ENCODE measurements at regions not wholly inside any gene's neighbourhood (a gene's known extent, or its start where the extent isn't known, plus 50 kb on each side); places are given as distances from the start of the nearest gene placed in this dataset.

DNA sequence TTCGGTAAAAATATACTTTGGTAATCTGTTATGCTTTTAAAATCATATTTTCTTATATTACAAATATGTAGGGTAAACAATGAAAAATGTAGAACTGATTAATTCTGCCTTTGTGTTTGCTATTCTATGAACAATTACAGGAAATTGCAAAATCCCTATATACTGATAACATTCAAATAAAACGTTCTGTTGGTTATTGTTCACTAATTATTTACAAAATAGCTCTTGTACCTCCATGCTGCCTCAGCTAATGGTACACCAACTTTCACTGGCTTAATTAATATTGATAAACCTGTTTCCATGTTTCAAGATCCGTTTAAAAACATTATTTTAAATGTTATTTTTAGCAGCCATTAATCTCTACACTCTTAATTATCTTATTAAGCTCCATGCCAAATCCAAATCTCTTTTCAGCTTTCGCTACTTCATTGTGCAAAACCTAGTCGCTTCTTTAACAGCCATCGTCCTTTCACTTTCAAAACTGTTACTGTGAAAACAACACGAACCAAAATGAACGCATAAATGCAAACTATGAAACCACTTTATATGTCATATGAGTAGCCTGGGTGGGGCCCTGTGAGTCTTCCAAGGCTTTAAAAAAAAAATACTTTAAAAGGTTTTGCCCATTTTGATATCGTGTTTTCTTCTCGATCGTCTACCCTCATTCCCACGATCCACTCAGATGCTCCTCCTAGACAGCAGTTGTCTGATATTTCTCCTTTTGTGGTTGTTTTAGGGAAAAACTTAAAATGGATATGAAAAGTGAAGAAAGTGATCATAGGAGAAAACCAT is 807.1 kb downstream of the USP25 start:
- H3K4me3 ChIP-seq = peak overlapping the region; percentile 56
- peaks cover 25% of the 10 kb centered on the region for H3K36me3 ChIP-seq
- no peaks in the 10 kb centered on the region for H3K27me3 ChIP-seq
- DNase-seq = peak; percentile 6
- peaks cover 8% of the 10 kb centered on the region for H3K9me3 ChIP-seq

DNA sequence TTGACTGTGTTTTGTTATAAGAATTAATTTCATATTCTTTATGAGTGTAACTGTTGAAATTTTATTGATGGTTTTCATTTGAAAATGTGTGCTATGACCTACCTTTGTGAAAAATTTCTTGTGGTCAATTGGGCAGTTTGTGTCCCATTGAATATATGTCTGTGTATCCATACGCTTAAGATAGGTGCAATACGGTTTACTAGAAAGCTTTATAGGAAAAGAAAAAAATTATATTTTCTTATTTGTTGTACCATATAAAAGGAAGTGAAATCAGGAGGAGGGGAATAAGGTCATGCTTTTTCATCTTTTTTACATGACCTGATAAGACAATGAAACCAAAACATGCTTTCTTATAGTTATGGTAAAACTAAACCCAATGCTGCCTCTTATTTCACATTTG is 807.7 kb downstream of the USP25 start:
- Histone ChIP-seq H3K9me3 (peaks cover 8% of the 10 kb centered on the region), H3K36me3 (peaks cover 26% of the 10 kb centered on the region), H3K4me3 (peak overlapping the region; percentile 56), H3K27me3 (no peaks in the 10 kb centered on the region)
- DNase-seq = no peak

DNA sequence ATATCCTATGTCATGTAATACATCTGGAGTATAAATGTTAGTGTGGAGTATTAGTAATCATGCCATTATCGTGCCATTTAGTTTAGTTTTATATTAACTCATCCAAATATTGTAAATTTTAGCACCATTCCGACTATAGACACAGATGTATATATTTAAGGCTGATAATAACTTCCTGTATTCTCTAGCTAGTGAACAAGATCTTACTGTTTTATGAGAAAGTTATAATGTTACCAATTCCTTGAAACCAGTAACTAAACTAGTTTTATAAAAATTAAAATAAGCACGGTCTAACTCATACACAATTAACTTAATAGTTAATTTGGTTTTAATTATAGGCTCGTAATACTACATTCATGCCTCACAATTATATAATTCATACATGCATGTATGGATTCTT is 808.6 kb downstream of the USP25 start:
- DNase-seq = no peak
- no peaks in the 10 kb centered on the region for H3K27me3 ChIP-seq
- peaks cover 8% of the 10 kb centered on the region for H3K9me3 ChIP-seq
- peak overlapping the region; percentile 56 for H3K4me3 ChIP-seq
- peaks cover 34% of the 10 kb centered on the region for H3K36me3 ChIP-seq

DNA sequence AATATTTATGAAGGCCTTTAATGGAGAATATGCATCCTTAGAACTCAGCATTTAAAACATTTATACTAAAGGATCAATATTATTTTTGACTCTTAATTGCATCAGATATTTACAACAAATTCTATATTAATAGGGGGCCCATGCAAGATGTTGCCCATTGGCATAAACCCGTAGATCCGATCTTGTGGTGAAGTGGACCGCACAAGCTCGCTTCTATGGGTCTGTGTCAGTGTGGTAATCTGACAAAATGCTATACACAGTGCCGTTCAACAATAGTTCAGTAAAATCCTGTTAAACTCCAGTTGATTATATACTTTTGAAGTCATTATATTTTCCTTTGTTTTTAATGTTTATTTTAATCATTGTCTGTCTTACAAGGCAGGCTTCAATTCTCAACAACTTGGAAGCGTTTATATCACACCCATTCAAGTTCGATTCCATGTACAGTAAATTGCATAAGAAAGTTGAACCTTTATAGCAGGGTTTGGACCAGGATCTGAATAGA is 809.2 kb downstream of the USP25 start:
- peaks cover 35% of the 10 kb centered on the region for H3K36me3 ChIP-seq
- no peaks in the 10 kb centered on the region for H3K27me3 ChIP-seq
- peak overlapping the region; percentile 56 for H3K4me3 ChIP-seq
- peaks cover 8% of the 10 kb centered on the region for H3K9me3 ChIP-seq
- peak; percentile 8 for DNase-seq

DNA sequence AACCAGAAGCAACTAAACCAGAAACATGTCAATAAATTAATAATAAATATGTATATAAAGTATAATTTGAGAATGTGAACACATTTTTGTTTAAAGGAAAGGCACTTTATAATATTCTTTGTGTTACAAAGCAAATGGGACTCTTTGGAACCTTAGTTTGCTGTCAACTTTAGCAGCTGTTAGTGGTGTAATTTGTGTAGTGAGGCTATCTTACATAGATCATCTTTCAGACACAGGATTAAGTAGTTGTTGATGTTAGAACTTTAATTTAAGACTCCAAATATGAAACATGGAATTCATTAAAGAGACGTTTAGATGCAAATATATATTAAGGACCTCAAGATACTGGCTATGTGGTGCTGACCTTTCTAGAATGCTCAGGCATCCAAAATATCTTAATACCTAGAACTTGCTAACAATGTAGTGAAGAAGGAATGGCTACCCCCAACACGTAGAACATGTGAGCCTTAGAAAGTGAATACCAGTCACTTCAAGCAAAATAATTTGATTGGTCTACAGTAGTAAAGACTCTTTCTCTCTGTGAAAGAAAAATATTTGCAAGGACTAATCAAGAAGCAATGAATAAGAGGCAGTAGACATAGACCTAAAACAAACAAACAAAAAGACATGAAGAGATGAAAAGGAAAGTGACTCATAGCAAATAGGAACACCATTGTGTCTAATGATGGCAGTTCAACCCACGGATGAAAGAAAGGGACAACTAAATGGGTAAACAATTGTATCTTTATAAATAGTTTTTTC is 811.4 kb downstream of the USP25 start:
- DNase-seq = no peak
- H3K4me3 ChIP-seq = no peak overlapping the region
- H3K27me3 ChIP-seq = no peaks in the 10 kb centered on the region
- H3K9me3 ChIP-seq = peaks cover 8% of the 10 kb centered on the region
- H3K36me3 ChIP-seq = peaks cover 40% of the 10 kb centered on the region

DNA sequence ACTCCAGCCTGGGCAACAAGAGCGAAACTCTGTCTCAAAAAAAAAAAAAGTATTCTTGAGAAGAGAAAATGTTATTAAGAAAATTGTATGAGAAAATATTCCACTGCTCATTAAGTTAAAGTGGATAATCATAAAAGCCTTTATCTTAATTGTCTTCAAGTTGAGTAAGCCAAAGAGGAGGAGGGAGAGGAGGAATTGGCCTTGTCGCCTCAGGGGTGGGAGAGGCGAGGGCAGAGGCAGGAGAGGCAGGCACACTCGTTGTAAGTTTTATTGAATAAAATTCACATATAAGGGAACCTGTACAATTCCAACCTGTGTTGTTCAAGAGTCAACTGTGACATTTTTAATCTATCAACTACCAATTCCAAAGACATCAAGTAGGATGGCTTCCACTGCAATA is 820.3 kb downstream of the USP25 start:
- Histone ChIP-seq H3K27me3 (no peaks in the 10 kb centered on the region), H3K4me3 (no peak overlapping the region), H3K36me3 (peaks cover 19% of the 10 kb centered on the region), H3K9me3 (no peaks in the 10 kb centered on the region)
- DNase-seq = no peak

DNA sequence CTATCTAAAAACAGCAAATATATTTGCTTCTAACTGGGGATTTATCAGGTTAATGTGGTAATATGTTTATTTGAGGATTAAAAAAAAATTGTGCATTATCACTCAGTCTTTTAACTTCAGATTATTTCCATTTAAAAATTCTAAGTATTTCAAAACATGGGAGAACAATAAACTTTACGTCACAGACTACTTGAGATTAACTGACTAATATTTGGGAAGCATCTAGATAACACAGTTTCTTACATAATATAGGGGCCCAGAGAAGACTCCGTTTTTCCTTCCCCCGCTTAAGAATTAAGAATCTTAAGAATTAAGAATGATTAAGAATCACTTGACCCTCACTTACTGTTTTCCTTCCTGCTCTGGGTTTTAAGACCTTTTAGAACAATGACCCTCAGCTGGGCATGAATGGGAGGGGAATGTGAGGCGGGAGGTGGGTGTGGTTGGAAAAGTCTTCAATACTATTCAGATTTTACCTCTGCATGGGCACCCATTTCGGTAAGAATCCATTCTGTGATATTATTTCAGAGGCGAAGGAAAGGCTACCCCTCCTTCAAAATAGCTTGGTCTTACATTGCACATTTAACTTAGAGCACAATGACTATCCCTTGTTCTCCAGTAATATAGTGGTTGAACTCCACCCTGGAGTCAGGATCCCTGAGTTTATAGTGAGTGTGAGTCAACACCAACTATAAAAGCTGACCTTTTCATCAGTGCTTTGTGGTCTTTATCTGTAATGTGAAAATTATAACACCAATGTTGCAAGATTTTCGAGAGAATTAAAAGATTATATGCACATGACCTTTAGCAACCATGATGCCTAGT is 821.3 kb downstream of the USP25 start:
- no peak for DNase-seq
- Histone ChIP-seq H3K27me3 (no peaks in the 10 kb centered on the region), H3K9me3 (no peaks in the 10 kb centered on the region), H3K4me3 (no peak overlapping the region), H3K36me3 (peaks cover 28% of the 10 kb centered on the region)

DNA sequence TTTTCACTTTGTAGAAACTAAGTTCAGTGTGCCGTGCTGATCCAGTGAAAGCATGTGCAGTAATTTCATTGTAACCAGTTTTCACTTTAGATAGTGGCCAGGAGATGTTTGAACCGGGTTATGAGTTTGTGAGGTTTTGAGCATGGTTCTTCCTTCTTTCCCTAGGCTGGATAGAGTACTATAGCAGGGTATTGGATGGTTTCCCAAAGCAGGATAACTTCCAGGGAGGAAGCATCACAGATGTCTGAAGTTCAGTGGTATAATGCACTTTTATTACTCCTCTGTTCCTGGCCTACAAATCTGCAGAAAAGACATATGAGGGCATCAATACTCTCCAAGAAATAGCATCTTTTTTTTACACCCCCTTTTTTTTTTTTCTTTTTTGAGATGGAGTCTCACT is 823.1 kb downstream of the USP25 start:
- DNase-seq = no peak
- Histone ChIP-seq H3K9me3 (no peaks in the 10 kb centered on the region), H3K4me3 (no peak overlapping the region), H3K36me3 (peaks cover 34% of the 10 kb centered on the region), H3K27me3 (no peaks in the 10 kb centered on the region)

DNA sequence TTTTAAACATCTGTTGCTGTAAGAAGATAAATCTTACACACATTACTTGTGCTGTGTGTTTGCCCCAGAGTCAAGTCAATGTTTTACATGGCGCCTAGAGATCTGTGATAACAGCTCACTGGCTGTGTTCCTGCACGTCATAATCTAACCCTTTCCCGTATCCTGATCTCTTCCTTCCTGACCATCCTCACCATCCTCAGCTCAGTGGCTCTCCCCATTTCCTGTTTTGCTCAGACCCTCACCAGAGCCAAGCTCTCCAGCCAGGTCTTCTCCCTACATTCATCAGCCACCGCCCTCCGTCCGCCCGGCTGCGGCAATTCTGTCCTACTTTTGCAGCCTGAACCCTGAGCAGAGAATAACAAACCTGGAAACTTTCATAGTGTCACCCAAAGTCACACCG is 824.7 kb downstream of the USP25 start:
- no peak for DNase-seq
- no peaks in the 10 kb centered on the region for H3K9me3 ChIP-seq
- H3K27me3 ChIP-seq = no peaks in the 10 kb centered on the region
- H3K36me3 ChIP-seq = peaks cover 37% of the 10 kb centered on the region
- no peak overlapping the region for H3K4me3 ChIP-seq

DNA sequence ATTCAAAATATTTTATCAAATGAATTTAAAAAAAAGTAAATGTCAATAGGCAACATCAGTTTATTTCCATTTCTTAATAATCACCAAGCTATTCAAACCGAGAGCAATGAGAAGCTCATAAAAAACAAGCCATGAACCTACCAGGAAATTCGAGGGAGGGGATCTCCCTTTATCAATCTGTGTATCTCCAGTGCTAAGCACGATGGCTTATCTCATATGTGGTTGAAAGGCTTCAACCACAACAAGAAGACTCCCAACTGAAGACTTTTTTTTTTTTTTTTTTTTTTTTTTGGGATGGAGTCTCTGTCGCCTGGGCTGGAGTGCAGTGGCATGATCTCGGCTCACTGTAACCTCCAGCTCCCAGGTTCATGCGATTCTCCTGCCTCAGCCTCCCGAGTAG is 833.3 kb downstream of the USP25 start:
- Histone ChIP-seq H3K4me3 (no peak overlapping the region), H3K27me3 (no peaks in the 10 kb centered on the region), H3K9me3 (no peaks in the 10 kb centered on the region), H3K36me3 (peaks cover 5% of the 10 kb centered on the region; the same call in 1 of the 2 replicates)
- no peak for DNase-seq

DNA sequence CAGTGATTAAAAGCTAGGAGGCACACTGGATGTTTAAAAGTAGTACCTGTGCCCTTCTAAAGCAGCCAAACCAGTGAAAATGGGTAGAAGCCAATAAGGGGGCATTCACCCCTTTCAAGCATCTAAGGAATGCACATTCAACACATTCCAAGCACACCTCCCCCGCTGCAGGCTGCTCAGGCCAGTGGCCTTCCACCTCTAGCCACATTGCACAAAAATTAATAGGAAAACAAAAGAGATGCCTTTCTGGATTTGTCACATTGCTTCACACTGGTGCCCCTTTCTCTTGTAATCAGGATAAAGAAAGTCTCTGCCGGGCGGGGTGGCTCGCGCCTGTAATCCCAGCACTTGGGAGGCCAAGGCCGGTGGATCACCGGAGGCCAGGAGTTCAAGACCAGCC is 834.0 kb downstream of the USP25 start:
- peak; percentile 81 for DNase-seq
- Histone ChIP-seq H3K36me3 (peaks cover 5% of the 10 kb centered on the region; the same call in 1 of the 2 replicates), H3K27me3 (no peaks in the 10 kb centered on the region), H3K9me3 (no peaks in the 10 kb centered on the region), H3K4me3 (no peak overlapping the region)

DNA sequence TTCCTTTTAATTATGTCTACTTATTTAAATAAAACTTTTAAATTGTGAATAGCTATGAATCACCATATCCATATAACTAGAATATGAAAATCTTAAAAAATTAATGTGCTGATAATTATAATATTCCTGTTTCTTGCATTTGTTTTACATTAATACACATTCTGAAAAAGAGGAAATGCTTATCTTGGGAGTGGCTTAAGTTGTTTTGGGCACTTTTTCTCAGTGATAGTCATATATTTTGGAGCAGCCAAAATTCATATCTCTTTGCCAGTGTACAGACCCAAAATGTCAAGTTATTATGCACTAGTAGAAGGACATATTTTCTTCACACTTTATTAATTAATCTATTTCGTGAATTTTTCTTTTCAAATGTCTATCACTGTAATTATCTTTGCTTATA is 838.5 kb downstream of the USP25 start:
- Histone ChIP-seq H3K4me3 (no peak overlapping the region), H3K36me3 (peaks cover 23% of the 10 kb centered on the region), H3K9me3 (no peaks in the 10 kb centered on the region), H3K27me3 (no peaks in the 10 kb centered on the region)
- DNase-seq = no peak

DNA sequence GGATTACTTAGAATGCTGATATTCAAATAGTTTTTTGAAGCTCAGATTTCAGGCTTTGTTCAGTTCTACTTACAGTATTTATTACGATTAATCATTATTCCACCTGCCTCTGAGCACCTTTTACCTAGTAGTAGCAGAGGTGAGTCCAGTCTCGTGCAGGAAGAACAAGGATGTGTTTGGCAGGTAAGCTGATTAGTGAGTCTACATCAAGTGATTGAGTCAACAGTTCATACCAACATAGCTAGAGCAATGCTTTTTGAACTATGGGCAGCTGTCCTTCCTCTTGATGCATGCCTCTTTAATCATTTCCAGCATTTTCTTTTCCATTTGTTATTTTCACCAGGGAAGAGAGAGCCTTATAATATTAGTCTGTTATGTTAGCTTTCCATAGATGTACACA is 838.9 kb downstream of the USP25 start:
- no peaks in the 10 kb centered on the region for H3K27me3 ChIP-seq
- no peaks in the 10 kb centered on the region for H3K9me3 ChIP-seq
- peaks cover 23% of the 10 kb centered on the region for H3K36me3 ChIP-seq

DNA sequence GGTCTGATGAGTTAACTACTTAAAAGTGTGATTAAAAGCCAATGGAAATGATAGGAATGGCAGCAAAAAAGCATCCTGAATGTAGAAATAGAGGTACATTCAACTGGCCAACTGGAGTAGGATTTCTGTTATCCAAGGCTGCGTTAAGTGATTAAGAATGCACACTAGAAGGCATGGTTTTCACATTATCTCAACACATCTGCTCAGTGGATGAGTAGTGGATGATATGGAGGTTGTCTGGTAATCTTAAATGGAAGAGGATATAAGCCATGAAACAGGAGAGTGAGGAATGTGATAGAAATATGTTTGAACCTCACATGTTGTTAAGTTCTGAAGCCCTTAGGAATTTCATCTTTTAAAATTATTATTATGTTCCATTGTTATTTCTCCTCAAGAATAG is 839.9 kb downstream of the USP25 start:
- no peak for DNase-seq
- Histone ChIP-seq H3K4me3 (no peak overlapping the region), H3K27me3 (no peaks in the 10 kb centered on the region), H3K9me3 (no peaks in the 10 kb centered on the region), H3K36me3 (peaks cover 23% of the 10 kb centered on the region)

More for the DNA sequence above, 838.9 kb downstream of the USP25 start:
- DNase-seq = no peak
- no peak overlapping the region for H3K4me3 ChIP-seq

DNA sequence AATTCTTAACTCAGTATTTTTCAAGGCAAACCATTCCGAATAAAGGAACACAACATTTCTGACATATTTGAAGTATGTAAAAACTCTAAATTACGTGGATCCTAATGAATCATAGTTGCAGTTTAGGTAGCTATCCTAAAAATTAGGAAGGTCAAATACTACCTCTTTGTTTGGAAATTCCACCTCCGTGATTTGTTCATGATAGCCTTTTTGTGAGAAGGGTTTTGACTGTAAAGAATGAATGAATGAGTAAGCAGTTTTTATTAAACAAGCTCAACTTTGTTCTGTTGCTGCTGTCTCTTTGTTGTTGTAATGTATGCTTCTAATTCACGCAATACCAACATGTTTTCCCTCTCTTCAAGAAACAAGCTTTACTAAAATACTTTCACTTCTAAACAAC is 840.4 kb downstream of the USP25 start:
- Histone ChIP-seq H3K4me3 (peak overlapping the region; percentile 3; the same call in 1 of the 2 replicates), H3K36me3 (peaks cover 23% of the 10 kb centered on the region), H3K27me3 (no peaks in the 10 kb centered on the region), H3K9me3 (no peaks in the 10 kb centered on the region)
- no peak for DNase-seq

DNA sequence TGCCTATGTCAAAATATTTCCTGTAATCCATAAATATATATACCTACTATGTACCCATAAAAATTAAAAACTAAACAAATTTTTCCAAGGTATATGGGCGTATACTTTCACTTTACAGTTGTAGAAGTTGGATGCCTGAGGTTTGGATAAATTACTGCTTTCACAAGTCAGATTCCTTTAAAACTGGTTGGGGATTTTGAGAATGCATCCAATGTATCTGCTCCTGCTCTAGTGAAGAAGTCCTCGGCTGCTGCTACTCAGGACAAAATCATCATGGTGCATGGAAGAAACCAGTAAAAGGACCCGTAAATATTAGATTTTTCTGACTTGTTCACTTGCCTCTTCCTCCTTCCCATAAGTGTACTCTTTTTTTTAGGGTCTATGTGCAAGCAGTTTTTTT is 841.1 kb downstream of the USP25 start:
- Histone ChIP-seq H3K27me3 (no peaks in the 10 kb centered on the region), H3K4me3 (peak overlapping the region; percentile 3; the same call in 1 of the 2 replicates), H3K36me3 (peaks cover 23% of the 10 kb centered on the region), H3K9me3 (no peaks in the 10 kb centered on the region)
- no peak for DNase-seq

DNA sequence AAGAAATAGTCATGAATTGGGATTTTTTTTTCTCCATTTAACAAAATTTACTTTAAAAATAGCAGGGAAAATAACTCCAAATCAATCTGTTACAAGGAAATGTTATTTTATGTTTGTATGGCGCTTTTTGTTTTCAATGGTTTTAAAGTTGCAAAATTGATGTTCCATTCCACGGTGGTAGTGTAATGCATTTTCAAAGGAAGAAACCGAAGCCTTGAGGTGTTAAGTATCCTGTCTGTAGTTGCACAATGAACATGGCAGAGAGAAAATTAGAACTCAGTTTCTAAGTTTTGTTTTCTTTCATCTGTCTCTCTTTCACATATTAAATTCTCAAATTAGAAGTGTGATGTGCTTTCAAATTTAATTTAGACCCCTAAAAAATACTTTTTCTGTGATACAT is 841.8 kb downstream of the USP25 start:
- Histone ChIP-seq H3K4me3 (no peak overlapping the region), H3K36me3 (peaks cover 23% of the 10 kb centered on the region)
- no peak for DNase-seq

More for the DNA sequence above, 841.8 kb downstream of the USP25 start:
- H3K27me3 ChIP-seq = no peaks in the 10 kb centered on the region
- H3K9me3 ChIP-seq = no peaks in the 10 kb centered on the region

Measured in MG63 (cell line).